ENCODE measurements at regions not wholly inside any gene's neighbourhood (a gene's known extent, or its start where the extent isn't known, plus 50 kb on each side); places are given as distances from the start of the nearest gene placed in this dataset.

DNA sequence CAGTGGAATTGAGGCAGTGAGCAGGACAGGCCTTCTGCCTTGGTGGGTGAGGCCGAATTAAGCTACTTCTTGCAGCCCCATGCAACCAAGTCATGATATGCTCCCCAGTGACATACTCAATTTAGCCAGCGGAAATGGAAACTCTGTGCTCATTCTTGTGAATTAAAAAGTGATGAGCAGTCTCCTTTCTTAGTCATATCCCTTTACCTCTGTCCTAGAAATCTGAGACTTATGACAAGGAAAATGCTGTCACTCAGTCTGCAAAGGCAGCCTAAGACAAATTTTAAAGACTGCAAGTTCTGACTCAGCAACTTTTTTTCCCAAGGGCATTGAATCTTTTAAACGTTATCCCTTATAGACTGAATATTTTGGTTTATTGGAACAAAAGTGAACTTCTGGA is 218.2 kb downstream of the SH3BP4 start (continued):
- TF ChIP-seq, protein P1, sequence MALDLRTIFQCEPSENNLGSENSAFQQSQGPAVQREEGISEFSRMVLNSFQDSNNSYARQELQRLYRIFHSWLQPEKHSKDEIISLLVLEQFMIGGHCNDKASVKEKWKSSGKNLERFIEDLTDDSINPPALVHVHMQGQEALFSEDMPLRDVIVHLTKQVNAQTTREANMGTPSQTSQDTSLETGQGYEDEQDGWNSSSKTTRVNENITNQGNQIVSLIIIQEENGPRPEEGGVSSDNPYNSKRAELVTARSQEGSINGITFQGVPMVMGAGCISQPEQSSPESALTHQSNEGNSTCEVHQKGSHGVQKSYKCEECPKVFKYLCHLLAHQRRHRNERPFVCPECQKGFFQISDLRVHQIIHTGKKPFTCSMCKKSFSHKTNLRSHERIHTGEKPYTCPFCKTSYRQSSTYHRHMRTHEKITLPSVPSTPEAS (tag by site-specific recombination; IDR thresholded peaks at IDR 0.05) = no peak
- TF ChIP-seq ZNF76 (tag by site-specific recombination; IDR thresholded peaks at IDR 0.05; ENCODE audit: borderline replicate concordance, low read depth) (no peak), ZNF24 (tag by site-specific recombination; IDR thresholded peaks at IDR 0.05) (no peak)
- TF ChIP-seq, protein P2, sequence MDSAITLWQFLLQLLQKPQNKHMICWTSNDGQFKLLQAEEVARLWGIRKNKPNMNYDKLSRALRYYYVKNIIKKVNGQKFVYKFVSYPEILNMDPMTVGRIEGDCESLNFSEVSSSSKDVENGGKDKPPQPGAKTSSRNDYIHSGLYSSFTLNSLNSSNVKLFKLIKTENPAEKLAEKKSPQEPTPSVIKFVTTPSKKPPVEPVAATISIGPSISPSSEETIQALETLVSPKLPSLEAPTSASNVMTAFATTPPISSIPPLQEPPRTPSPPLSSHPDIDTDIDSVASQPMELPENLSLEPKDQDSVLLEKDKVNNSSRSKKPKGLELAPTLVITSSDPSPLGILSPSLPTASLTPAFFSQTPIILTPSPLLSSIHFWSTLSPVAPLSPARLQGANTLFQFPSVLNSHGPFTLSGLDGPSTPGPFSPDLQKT (IDR thresholded peaks at IDR 0.05; ENCODE audit: borderline replicate concordance, low read depth, low read length) = no peak
- TF ChIP-seq, protein P3, sequence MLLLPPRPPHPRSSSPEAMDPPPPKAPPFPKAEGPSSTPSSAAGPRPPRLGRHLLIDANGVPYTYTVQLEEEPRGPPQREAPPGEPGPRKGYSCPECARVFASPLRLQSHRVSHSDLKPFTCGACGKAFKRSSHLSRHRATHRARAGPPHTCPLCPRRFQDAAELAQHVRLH (tag by site-specific recombination; IDR thresholded peaks at IDR 0.05) = no peak
- TF ChIP-seq, protein P4, sequence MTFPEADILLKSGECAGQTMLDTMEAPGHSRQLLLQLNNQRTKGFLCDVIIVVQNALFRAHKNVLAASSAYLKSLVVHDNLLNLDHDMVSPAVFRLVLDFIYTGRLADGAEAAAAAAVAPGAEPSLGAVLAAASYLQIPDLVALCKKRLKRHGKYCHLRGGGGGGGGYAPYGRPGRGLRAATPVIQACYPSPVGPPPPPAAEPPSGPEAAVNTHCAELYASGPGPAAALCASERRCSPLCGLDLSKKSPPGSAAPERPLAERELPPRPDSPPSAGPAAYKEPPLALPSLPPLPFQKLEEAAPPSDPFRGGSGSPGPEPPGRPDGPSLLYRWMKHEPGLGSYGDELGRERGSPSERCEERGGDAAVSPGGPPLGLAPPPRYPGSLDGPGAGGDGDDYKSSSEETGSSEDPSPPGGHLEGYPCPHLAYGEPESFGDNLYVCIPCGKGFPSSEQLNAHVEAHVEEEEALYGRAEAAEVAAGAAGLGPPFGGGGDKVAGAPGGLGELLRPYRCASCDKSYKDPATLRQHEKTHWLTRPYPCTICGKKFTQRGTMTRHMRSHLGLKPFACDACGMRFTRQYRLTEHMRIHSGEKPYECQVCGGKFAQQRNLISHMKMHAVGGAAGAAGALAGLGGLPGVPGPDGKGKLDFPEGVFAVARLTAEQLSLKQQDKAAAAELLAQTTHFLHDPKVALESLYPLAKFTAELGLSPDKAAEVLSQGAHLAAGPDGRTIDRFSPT (tag by site-specific recombination; IDR thresholded peaks at IDR 0.05) = no peak

DNA sequence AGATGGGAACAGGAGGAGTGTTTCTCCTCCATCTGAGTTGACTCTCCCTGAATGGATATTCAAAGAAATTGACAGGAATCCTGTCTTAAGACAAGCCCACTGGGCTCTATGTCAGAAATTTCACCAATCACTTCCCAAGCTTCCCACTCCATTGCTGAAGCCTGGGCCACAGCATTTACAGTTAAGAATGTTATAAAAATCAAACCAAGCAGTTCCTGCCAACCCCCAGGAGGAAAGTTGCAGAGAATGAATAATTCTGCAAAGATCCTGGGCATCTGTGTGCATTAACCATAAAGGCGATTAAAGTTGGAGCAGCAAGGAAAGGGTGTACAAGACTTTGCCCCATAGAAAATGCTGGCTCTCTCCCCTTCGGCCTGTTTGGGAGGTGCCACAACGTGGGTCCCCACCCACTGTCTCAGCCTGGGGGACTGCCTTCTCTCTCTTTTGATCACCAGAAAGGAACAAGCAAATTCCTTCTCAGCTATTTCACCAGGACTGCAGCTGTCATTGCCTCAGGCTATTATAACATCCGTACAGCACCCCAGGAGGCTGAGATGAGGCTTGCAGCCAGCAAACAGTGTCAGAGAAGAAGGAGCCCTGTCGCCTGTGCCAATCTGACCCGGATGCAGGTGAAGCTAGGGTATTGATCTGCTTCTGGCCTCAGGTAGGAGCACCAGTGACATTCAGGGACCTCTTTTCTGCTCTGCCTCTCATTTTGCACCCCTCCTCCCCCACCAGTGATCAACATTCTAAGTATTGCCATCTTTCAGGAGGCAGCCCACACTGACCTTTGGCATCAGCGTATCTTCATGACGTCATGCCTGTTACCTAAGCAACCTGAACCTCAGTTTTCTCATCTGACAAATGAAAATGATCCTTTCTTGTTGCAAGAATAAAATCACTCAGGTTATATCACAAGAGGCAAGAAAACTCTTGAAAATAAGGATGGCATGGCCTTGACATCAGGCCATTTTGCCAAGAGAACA is 219.0 kb downstream of the SH3BP4 start:
- H3K4me3 ChIP-seq (ENCODE audit: low read depth, low read length) = no peak overlapping the region
- TF ChIP-seq ZFP3 (tag by site-specific recombination; IDR thresholded peaks at IDR 0.05; ENCODE audit: low read depth) (no peak), WT1 (tag by site-specific recombination; IDR thresholded peaks at IDR 0.05) (no peak), ZNF510 (tag by site-specific recombination; IDR thresholded peaks at IDR 0.05; ENCODE audit: insufficient replicate concordance) (no peak), ZNF114 (tag by site-specific recombination; IDR thresholded peaks at IDR 0.05) (no peak), ZNF416 (tag by site-specific recombination; IDR thresholded peaks at IDR 0.05) (no peak), ZNF629 (tag by site-specific recombination; IDR thresholded peaks at IDR 0.05) (peak; percentile 51; the same call in 1 of the 2 replicates), ZBTB7A (tag by site-specific recombination; IDR thresholded peaks at IDR 0.05; ENCODE audit: low read depth) (no peak), ZNF777 (tag by site-specific recombination; IDR thresholded peaks at IDR 0.05; ENCODE audit: borderline replicate concordance) (no peak), ZFP69B (tag by site-specific recombination; IDR thresholded peaks at IDR 0.05) (no peak), ZIC2 (tag by site-specific recombination; IDR thresholded peaks at IDR 0.05) (peak; percentile 66), HOXC10 (CRISPR knock-in tag; IDR thresholded peaks at IDR 0.05) (no peak), GLIS1 (tag by site-specific recombination; IDR thresholded peaks at IDR 0.05) (peak; percentile 74), ZNF776 (tag by site-specific recombination; IDR thresholded peaks at IDR 0.05; ENCODE audit: borderline replicate concordance) (no peak), ZEB2 (tag by site-specific recombination; IDR thresholded peaks at IDR 0.05) (no peak), ZNF600 (tag by site-specific recombination; IDR thresholded peaks at IDR 0.05) (no peak), ZNF843 (tag by site-specific recombination; IDR thresholded peaks at IDR 0.05) (no peak), ZNF473 (tag by site-specific recombination; IDR thresholded peaks at IDR 0.05) (no peak), ZNF701 (tag by site-specific recombination; IDR thresholded peaks at IDR 0.05) (no peak)
- TF ChIP-seq, protein P5, sequence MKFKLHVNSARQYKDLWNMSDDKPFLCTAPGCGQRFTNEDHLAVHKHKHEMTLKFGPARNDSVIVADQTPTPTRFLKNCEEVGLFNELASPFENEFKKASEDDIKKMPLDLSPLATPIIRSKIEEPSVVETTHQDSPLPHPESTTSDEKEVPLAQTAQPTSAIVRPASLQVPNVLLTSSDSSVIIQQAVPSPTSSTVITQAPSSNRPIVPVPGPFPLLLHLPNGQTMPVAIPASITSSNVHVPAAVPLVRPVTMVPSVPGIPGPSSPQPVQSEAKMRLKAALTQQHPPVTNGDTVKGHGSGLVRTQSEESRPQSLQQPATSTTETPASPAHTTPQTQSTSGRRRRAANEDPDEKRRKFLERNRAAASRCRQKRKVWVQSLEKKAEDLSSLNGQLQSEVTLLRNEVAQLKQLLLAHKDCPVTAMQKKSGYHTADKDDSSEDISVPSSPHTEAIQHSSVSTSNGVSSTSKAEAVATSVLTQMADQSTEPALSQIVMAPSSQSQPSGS (tag by site-specific recombination; IDR thresholded peaks at IDR 0.05; ENCODE audit: low read depth) = peak; percentile 77
- TF ChIP-seq, protein P6, sequence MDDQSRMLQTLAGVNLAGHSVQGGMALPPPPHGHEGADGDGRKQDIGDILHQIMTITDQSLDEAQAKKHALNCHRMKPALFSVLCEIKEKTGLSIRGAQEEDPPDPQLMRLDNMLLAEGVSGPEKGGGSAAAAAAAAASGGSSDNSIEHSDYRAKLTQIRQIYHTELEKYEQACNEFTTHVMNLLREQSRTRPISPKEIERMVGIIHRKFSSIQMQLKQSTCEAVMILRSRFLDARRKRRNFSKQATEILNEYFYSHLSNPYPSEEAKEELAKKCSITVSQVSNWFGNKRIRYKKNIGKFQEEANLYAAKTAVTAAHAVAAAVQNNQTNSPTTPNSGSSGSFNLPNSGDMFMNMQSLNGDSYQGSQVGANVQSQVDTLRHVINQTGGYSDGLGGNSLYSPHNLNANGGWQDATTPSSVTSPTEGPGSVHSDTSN (CRISPR knock-in tag; IDR thresholded peaks at IDR 0.05) = no peak
- TF ChIP-seq, protein P7, sequence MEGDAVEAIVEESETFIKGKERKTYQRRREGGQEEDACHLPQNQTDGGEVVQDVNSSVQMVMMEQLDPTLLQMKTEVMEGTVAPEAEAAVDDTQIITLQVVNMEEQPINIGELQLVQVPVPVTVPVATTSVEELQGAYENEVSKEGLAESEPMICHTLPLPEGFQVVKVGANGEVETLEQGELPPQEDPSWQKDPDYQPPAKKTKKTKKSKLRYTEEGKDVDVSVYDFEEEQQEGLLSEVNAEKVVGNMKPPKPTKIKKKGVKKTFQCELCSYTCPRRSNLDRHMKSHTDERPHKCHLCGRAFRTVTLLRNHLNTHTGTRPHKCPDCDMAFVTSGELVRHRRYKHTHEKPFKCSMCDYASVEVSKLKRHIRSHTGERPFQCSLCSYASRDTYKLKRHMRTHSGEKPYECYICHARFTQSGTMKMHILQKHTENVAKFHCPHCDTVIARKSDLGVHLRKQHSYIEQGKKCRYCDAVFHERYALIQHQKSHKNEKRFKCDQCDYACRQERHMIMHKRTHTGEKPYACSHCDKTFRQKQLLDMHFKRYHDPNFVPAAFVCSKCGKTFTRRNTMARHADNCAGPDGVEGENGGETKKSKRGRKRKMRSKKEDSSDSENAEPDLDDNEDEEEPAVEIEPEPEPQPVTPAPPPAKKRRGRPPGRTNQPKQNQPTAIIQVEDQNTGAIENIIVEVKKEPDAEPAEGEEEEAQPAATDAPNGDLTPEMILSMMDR (tag by site-specific recombination; IDR thresholded peaks at IDR 0.05) = peak; percentile 66
- no peak overlapping the region for H3K27ac ChIP-seq (ENCODE audit: extremely low read depth, low read depth, low read length)
- no peaks in the 10 kb centered on the region for H3K36me3 ChIP-seq (ENCODE audit: control insufficient read depth in 2 of 2, insufficient read depth in 1 of 2, low read length in 2 of 2)
- H3K9me3 ChIP-seq (ENCODE audit: control insufficient read depth, insufficient read depth, low read depth, low read length) = no peaks in the 10 kb centered on the region
- ChIA-PET POLR2A (no interaction called here), CTCF (interaction anchor here (0.7 kb wide), 1 partner anchor 11 kb away, joined by 3 read pairs; no protein-coding TSS in a partner anchor)
- H3K4me1 ChIP-seq (ENCODE audit: control insufficient read depth, insufficient read depth, low read length) = peaks cover 4% of the 10 kb centered on the region; the same call in 1 of the 2 replicates

Data from HEK293 (cell line).